HG02623 (cell line): ENCODE measurements at regions not wholly inside any gene's neighbourhood (a gene's known extent, or its start where the extent isn't known, plus 50 kb on each side); places are given as distances from the start of the nearest gene placed in this dataset.

Experiments used
- ATAC-seq: cut with Tn5 transposase; IDR thresholded peaks from one replicate; pipeline ENCODE4 v1.9.1; 2021; ENCODE audit warnings: moderate library complexity; ENCODE audit not compliant: unreplicated experiment

DNA sequence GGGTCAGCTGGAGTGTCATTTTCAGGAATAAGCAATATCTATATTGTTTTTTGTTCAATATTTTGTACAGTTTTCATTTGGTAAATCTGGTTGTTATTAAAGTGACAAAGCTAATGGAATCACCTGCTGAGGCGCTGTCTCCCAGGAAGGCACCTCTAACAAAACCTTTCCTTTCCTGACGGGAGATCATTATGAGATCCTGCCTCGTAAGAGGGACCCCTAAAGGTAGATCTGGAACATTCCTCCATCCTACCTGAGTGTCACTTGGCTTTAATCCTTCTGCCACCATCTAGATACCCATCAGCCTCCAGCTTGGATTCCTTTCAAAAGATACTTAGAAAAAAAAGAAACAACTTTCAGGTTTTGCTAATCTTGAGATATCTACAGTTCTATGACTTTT is 157.7 kb downstream of the FAT3 start:
- ATAC-seq: no peak

DNA sequence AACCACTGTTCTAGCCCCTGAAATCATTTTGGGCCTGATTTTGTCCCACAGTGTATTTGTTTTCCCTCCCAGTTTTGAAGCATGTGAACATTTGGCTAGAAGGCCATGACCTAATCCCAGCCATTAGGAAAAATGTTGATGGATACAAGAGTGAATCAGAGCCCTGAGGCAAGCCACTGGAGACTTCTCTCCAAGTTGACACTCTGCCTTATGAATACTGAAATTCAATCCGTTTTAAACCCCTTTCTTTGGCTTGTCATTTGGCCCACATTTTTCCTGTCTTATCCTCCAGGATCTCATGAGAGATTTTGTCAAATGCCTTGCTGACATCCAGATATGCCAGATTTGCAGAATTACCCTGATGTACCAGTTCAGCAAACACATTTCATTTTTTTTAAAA is 158.8 kb downstream of the FAT3 start:
- no peak for ATAC-seq

DNA sequence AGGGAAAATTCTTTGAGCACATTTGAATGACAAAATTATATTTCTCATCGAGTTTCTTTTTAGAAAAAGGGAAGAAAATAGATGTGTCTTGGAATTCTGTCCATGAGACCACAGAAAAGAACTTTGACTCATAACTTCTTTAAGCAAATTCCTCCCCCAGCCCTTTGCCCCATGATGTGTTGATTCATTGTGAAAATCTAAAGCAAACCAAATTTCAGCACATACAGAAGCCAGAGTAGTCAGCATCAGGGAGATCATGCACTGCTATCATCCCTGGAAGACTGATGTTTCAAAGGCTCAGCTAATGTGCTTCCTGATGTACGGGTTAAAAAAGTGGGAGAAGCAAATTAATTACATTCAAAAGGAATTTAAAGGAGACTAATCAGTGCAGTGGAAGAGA is 159.7 kb downstream of the FAT3 start:
- no peak for ATAC-seq

DNA sequence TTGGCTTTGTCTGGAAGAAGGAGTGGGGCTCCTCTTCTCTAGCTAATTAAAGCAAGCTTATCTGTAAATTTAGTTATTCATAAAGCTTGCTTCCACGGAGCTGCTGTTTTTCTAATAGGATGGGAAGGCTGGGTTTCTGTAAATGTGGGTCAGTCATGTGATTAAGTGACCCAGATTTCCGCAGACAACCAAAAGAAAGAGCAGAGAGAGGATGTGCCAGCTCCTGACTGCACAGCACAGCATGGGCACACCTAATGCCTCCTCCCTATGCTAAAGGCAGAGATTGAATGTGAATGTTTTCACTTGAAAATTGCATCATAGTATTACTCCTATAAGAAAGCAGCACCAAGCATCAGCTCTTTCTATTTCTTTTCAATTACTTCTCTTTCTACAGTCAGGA is 160.2 kb downstream of the FAT3 start:
- ATAC-seq: no peak

DNA sequence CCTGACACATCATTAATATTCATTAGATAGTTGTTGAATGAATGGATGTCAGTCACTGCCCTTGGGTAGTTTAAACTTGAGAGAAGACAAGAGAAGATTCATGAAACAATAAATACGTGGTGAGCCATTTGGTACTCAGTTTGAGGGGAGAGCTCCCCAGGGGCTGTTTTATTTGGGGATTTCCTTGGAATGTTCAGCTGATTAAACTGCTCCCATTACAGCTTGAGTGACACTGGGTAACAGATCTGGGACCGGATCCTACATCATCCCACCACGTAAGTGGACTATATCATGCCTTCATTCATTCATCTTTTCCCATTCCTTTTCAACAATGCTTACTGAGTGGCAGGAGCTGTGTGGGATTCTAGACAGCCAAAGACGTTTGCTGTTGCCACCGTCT is 162.0 kb downstream of the FAT3 start:
- ATAC-seq: no peak

DNA sequence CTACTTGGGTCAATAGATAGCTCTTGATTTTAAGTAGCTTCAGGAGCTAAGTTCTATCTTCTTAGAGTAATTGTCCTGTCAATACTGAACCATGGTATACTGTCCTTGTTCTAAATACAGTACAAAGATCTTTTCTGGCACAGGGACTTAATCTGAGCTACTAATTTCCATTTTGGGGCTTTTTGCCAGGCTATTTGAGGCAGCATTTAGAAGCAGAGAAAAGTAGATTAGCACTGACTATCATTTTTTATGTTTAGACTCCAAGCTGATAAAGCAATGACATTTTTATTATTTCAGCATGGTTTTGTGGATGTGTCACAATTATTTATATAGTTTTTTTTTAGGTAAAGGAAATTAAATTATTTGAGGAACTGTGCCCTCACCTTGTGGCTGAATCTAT is 163.2 kb downstream of the FAT3 start:
- ATAC-seq: no peak

DNA sequence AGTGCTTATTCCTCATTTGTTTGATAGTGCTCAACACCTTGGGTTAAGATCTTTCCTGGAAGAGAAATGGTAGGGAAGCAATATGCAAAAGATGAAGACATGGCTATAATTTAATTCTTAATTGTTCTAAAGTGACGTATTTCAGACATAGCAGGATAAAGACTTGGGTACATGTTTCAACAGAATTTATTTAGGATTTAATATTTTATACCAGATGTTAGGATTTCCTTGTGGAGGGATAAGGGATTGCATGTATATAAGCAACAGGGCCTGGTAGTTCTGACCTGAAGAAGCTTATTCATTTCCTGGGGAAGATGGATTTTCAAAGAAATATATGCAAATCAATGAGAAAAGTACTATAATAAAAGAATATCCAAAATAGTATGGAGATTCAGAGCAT is 163.8 kb downstream of the FAT3 start:
- no peak for ATAC-seq

DNA sequence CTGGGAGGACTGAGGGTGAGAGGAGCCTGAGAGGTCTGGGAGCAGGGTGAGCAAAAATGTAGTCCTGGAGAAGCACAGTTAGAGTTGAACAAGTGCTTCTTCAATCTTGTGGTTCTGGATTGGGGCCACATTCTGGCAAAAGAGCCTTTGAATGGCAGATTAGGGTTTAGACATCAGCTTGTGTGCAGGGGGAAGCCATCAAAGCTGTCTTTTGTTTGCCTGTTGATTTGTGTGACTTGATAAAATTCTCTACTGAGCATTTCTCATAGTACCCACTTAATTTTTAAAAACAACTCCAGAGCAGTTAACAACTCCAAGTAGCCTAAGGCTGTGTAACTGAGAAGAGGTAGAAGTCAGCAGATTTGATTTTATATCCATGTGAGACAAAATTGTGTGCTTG is 166.2 kb downstream of the FAT3 start:
- no peak for ATAC-seq

DNA sequence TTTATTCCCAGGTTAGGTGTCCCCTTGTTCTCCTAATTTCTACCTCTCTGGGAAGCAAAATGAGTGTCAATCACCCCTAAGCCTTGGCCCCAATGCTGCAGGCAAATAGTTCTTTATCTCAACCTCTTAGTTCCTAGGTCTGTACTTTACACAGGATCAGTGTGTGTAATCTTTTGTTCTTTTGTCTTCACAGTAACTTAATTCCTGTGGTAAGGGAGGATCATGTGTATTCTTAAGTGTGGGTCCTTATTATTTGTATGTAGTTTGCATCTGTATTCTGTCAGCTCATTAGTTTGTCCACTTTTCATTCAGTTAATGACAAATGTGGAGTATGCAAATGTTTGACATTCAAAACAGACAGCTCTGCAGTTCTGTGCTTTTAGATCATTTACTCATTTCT is 166.7 kb downstream of the FAT3 start:
- ATAC-seq: no peak

DNA sequence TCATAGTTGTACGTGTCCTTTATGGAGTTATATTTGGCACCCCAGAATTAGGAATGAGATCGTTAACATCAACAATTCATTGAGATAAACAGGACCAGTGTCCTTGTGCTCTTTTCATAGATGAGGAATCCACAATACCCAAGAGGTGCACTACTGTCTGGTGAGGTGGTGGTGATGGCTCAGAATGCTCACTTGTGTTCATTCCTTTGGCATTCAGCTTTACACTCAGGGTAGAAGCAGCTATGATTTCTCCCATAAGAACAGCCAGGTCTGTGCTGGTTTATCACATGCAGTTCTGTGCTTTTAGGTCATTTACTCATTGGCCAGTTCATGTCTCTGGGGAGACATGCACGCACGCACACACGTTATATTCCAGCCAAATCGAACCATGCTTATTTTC is 167.2 kb downstream of the FAT3 start:
- no peak for ATAC-seq

DNA sequence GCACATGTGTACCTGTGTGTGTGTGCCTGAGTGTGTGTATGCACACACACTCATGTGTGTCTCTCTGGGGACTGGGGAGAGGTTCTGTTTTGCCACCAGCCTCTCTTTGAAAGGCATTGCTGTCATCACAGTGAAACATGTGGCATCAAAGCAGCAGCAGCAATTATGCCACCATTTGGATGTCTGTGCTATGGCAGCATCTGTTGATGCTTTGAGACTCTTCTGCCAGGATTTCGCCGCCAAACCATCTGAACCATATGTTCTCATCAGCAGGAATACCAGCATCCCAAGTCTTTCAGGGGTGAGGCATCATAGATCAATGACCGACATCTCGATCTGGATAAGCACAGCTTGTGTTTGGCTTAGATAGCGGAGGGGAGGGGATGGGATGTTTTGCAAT is 168.6 kb downstream of the FAT3 start:
- ATAC-seq: no peak

DNA sequence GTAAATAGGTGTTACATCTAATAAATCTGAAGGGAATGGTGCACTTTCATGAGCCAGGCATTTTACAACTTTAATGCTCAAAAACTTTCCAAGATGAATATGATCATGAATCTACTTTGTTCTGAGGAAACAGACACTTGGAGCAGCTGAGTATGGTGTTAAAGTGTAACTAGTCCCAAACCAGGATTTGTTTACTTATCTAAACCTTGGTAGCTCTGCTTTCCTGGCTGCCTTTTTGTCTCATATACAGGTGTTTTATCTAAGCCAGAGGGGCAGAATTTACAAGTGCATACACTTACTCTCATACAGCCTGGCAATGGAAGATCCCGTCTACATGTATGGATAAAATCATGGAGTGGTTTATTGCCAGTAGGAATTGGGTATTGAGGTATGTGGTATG is 171.5 kb downstream of the FAT3 start:
- no peak for ATAC-seq

DNA sequence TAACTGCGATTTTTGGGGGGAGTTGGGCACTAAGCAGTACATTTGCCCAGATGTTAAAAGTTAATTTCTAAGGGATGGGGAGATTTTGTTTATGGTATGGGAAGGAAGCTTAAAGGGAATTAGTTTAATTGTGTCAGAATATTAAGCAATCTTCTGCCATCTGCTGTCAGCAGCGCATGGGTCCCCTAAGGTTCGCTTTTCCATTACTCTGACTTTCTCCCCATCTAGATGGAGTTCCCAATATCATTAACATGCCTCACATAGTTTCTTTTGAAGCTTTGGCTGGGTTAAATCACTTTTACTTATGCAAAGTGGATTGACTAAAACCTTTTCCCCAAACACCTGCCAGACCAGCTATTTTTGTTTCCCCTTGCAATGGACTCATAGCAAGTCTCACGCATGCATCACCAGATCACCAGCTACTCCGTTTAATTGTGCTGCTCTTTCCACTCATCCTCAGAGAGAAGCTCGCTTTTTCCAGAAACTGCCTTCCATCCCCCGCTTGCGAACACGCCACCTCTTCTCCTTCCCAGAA is 172.7 kb downstream of the FAT3 start:
- ATAC-seq: no peak

DNA sequence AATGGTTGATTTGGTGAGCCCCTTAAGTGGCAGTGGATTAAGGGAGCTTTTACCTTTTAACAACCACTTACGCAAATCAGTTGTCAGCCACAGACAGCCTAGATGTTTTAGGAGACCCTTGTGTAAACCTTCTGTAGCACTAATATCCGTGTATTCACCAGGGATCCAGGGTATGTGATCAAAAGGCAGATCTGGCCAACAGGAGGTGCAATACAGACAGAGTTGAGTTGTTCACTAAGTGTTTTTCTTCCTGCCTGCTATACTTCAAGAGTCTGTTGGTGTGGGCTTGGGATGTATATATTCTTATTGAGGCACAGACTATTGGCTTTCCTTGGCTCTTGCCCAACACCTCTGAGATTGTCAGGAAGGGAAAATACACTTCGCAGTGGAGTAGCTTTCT is 175.1 kb downstream of the FAT3 start:
- no peak for ATAC-seq

DNA sequence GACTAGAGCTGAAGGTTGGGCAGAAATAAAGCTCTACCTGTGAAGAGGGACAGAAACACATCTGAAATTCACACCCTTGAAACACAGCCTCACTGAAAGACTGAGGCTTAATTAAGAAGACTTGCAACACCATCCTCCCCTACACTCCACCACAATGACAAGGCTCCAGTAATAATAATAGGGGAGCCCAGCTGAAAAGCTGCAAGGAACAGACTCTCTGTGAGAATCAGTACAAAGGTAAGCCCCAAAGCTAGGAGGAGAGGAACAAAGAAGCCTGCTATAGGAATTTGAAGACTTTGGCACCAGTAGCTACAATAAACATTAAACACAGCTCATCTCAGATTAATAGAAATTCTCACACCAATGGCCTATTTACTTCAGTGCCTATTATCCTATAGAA is 176.9 kb downstream of the FAT3 start:
- ATAC-seq: no peak

DNA sequence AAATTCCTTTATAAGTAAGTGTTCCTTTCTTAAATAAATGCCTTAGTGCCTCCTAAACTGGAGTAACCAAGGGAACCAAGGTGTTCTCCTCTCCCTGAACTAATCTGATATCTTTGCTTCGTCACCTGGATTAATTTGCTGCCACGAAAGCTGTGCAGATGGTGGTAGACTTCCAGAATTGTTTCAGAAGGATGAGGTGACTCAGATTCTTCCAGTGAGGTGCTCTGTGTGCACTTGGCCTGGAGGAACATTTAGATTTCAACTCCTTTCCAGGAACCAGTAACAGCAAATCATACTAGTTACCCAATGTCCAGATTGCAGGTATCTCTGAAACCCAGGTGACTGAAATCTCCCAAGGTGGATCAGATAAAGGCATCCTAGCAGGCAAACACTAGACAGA is 181.9 kb downstream of the FAT3 start:
- no peak for ATAC-seq

DNA sequence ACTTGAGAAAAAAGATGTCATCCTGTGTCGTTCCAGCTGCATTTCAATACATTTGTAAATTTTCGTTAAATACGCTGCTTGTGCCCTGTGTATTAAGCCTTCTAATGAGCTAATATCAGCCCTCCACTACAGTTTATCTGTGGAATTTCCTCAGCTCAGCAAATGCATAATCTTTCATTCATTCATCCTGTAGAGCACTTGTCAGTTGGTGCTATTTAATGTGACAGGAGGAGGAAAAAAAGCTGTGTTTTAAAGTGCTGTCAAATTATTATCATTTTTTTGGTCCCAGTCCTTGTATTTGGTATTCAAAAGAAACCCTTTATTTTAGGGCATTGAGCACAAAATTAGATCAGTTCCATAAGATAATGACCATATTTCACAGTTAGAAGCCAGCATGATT is 184.7 kb downstream of the FAT3 start:
- no peak for ATAC-seq

DNA sequence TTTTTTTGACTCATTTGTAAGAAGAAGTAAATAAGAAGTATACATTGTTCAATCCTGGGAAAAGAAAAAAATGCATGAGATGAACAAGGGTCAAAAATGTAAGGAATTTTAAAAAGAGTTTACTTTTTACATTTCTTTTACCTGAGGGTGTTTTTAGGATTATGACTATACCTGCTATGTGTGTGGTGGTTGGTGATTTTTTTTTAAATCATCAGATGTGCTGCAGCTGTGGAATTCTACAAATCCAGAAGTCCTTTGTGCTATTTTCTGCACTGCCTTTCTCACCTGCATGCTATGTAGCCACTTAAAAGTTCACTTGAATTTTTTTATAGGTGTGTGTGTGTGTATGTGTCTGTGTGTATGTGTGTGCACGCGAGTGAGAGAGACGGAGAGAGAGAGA is 185.3 kb downstream of the FAT3 start:
- ATAC-seq: no peak

DNA sequence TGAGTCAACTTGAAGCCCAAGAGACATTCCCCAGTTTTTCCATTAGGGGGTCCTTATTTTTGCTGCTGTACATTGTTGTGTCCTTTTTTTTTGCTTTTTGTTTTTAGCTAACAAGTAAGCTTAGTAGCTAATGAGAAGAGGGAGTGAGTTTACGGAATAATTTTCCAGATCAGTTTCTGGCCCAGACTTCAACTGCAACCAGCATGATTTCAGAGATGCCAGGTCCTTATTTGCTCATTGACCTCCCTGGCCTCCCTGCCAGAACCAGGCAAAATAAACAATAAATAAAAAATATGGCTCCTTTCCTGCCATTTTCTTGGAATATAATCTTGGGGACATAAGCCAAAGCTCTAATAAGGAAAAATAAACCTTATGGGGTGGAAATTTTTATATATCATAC is 185.9 kb downstream of the FAT3 start:
- ATAC-seq: no peak

DNA sequence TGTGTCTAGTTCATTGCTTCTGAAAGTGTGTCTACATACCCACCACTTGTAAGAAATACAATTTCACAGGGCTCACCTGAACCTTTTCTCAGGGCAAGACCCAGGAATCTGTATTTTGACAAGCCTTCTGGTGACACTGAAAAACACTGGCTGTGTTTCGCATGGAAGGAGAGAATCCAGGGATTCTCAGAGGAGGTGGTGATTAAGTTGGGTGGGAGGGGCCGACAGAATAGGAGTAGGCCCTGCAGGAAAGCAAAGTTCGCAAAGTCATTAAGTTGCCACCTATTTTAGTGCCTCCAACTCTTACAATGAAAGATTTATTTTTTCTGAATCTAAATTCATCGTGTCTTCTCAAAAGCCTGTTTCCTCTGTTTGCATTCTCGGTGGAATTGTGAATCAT is 186.8 kb downstream of the FAT3 start:
- ATAC-seq: no peak

DNA sequence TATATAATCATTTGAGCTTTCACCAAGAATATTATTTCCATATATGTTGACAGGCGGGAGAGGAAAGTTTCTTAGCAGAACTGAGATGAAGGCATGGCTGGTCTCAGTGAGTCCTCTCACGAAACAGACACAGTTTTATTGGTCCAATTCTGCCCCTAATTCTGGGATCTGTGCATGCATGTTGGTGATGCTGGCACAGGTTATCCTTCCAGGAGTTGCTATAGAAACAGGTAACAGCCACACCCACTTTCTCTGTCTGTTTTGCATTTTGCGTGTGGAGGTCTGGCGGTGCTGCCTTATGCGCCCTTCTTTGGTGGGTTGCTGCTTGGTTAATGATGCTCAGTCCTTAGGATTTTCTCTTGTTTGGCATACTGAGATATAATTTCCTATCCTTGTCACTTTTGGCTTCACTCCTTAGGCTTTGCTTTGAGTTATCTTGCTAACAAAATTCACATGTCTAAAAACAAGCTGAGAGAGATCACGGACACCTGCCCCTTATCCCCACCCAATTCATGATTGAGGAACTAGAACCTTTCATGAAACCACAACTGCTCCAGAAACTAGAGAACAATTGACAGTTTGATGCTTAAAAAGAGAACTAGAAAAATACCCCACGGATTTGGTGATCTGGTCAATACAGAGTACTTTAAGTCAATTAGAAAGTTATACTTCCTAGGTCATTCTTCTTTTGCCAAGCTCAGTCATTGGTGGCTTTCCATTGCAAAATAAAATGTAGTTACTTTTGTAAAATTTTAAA is 189.3 kb downstream of the FAT3 start:
- peak; percentile 71 for ATAC-seq

DNA sequence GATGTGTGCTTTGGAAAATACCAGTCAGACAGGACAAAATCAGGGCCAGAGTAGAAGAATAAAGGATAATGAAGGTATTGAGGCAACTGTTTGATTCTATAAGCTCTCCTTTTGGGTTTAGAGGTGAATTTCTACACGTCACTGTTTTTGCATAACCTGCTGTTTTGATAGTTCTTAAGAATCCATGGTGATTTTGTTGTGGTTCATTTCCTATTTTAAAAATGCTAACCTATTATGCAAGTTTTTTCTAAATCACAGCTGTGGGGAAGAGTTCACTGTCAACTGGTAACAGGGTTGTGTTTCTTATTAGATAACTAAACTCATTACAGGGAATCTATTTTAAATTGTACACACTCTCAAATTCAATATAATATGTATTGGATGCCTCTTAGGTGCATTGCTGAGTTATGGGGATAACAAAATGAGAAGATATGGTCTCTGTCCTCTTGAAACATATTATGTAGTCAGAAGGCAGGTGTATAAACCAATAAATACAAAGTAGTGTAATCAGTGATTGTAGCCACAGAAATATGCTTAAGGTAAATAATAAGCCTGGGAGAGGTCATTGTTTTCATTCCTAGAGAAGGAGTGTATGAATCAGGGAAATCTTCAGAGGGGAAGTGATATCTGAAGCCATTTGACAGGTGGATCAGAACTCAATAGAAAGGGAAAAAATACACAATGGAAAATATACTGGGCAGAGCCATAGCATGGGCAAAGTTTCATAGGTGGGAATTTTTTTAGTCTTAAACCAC is 192.5 kb downstream of the FAT3 start:
- no peak for ATAC-seq
